GM23338 (cell line): ENCODE measurements at regions not wholly inside any gene's neighbourhood (a gene's known extent, or its start where the extent isn't known, plus 50 kb on each side); places are given as distances from the start of the nearest gene placed in this dataset.

Experiments
- POLR2AphosphoS5 ChIP-seq: IDR thresholded peaks from 2 replicates; pipeline ENCODE4 v1.6.1; 2016; ENCODE audit warnings: antibody characterized with exemption, low read depth
- STAT1 ChIP-seq: IDR thresholded peaks from one replicate; pipeline ENCODE4 v1.6.1; 2016; ENCODE audit warnings: antibody characterized with exemption; ENCODE audit not compliant: unreplicated experiment
- ZNF114 ChIP-seq: fragments of 250-450 bp; sonication (Bioruptor Pico); IDR thresholded peaks from 2 replicates; pipeline ENCODE4 v1.5.0; 2020; ENCODE audit warnings: mild to moderate bottlenecking, moderate library complexity
- ZNF331 ChIP-seq: fragments of 250-450 bp; sonication (Bioruptor Pico); IDR thresholded peaks from 2 replicates; pipeline ENCODE4 v1.5.0; 2020; ENCODE audit warnings: low read depth, mild to moderate bottlenecking, moderate library complexity
- TF ChIP-seq, protein P1 (sequence below): fragments of 250-450 bp; sonication (Bioruptor Pico); IDR thresholded peaks from 2 replicates; pipeline ENCODE4 v1.5.0; 2020; ENCODE audit warnings: mild to moderate bottlenecking, moderate library complexity
- TF ChIP-seq, protein P2 (sequence below): IDR thresholded peaks from 2 replicates; pipeline ENCODE4 v1.6.1; 2016; ENCODE audit warnings: antibody characterized with exemption
- TF ChIP-seq, protein P3 (sequence below), 2 experiments: fragments of 200-600 bp in 1 of 2; sonication (generic) in 1 of 2; conservative IDR thresholded peaks; 2 replicates each; pipeline versions ENCODE4 v1.5.1 to v1.6.1; 2016 to 2017; ENCODE audit warnings: antibody characterized with exemption in 2 of 2, low read depth in 2 of 2, mild to moderate bottlenecking in 2 of 2, moderate library complexity in 1 of 2

DNA sequence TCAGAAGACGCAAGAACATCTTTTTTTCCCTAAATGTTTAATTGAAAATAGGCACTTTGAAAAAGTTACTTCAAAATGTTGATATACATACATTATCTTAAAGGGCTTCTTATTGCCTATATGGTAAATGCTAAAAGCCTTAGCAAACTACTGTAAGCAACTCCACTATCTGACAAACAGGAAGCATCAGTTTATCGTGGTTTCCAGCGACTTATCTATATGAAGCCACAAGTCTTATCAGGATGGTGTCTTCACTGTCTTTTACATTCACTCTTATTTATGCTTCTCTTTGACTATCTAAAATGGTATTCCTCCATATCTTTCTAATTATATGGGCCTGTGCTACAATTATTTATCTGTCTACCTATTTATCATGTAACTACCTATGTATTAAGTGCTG is 2091.9 kb downstream of the LRRC4C start (continued):
- TF ChIP-seq, protein P1, sequence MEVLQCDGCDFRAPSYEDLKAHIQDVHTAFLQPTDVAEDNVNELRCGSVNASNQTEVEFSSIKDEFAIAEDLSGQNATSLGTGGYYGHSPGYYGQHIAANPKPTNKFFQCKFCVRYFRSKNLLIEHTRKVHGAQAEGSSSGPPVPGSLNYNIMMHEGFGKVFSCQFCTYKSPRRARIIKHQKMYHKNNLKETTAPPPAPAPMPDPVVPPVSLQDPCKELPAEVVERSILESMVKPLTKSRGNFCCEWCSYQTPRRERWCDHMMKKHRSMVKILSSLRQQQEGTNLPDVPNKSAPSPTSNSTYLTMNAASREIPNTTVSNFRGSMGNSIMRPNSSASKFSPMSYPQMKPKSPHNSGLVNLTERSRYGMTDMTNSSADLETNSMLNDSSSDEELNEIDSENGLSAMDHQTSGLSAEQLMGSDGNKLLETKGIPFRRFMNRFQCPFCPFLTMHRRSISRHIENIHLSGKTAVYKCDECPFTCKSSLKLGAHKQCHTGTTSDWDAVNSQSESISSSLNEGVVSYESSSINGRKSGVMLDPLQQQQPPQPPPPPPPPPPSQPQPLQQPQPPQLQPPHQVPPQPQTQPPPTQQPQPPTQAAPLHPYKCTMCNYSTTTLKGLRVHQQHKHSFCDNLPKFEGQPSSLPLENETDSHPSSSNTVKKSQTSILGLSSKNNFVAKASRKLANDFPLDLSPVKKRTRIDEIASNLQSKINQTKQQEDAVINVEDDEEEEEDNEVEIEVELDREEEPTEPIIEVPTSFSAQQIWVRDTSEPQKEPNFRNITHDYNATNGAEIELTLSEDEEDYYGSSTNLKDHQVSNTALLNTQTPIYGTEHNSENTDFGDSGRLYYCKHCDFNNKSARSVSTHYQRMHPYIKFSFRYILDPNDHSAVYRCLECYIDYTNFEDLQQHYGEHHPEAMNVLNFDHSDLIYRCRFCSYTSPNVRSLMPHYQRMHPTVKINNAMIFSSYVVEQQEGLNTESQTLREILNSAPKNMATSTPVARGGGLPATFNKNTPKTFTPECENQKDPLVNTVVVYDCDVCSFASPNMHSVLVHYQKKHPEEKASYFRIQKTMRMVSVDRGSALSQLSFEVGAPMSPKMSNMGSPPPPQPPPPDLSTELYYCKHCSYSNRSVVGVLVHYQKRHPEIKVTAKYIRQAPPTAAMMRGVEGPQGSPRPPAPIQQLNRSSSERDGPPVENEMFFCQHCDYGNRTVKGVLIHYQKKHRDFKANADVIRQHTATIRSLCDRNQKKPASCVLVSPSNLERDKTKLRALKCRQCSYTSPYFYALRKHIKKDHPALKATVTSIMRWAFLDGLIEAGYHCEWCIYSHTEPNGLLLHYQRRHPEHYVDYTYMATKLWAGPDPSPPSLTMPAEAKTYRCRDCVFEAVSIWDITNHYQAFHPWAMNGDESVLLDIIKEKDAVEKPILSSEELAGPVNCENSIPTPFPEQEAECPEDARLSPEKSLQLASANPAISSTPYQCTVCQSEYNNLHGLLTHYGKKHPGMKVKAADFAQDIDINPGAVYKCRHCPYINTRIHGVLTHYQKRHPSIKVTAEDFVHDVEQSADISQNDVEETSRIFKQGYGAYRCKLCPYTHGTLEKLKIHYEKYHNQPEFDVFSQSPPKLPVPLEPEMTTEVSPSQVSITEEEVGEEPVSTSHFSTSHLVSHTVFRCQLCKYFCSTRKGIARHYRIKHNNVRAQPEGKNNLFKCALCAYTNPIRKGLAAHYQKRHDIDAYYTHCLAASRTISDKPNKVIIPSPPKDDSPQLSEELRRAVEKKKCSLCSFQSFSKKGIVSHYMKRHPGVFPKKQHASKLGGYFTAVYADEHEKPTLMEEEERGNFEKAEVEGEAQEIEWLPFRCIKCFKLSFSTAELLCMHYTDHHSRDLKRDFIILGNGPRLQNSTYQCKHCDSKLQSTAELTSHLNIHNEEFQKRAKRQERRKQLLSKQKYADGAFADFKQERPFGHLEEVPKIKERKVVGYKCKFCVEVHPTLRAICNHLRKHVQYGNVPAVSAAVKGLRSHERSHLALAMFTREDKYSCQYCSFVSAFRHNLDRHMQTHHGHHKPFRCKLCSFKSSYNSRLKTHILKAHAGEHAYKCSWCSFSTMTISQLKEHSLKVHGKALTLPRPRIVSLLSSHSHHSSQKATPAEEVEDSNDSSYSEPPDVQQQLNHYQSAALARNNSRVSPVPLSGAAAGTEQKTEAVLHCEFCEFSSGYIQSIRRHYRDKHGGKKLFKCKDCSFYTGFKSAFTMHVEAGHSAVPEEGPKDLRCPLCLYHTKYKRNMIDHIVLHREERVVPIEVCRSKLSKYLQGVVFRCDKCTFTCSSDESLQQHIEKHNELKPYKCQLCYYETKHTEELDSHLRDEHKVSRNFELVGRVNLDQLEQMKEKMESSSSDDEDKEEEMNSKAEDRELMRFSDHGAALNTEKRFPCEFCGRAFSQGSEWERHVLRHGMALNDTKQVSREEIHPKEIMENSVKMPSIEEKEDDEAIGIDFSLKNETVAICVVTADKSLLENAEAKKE = no peak
- TF ChIP-seq POLR2AphosphoS5 = no peak
- TF ChIP-seq, protein P2, sequence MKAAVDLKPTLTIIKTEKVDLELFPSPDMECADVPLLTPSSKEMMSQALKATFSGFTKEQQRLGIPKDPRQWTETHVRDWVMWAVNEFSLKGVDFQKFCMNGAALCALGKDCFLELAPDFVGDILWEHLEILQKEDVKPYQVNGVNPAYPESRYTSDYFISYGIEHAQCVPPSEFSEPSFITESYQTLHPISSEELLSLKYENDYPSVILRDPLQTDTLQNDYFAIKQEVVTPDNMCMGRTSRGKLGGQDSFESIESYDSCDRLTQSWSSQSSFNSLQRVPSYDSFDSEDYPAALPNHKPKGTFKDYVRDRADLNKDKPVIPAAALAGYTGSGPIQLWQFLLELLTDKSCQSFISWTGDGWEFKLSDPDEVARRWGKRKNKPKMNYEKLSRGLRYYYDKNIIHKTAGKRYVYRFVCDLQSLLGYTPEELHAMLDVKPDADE = no peak
- TF ChIP-seq ZNF114 (CRISPR knock-in tag) = no peak
- no peak for TF ChIP-seq ZNF331 (CRISPR knock-in tag)
- TF ChIP-seq, protein P3, sequence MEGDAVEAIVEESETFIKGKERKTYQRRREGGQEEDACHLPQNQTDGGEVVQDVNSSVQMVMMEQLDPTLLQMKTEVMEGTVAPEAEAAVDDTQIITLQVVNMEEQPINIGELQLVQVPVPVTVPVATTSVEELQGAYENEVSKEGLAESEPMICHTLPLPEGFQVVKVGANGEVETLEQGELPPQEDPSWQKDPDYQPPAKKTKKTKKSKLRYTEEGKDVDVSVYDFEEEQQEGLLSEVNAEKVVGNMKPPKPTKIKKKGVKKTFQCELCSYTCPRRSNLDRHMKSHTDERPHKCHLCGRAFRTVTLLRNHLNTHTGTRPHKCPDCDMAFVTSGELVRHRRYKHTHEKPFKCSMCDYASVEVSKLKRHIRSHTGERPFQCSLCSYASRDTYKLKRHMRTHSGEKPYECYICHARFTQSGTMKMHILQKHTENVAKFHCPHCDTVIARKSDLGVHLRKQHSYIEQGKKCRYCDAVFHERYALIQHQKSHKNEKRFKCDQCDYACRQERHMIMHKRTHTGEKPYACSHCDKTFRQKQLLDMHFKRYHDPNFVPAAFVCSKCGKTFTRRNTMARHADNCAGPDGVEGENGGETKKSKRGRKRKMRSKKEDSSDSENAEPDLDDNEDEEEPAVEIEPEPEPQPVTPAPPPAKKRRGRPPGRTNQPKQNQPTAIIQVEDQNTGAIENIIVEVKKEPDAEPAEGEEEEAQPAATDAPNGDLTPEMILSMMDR (conservative IDR thresholded peaks at IDR 0.05; ENCODE audit: low read depth in 2 of 2) = no peak
- no peak for TF ChIP-seq STAT1
